Left forelimb (tissue), 1 donor: ENCODE measurements at regions not wholly inside any gene's neighbourhood (a gene's known extent, or its start where the extent isn't known, plus 50 kb on each side); places are given as distances from the start of the nearest gene placed in this dataset.

Source experiments
- DNase-seq: peaks from one replicate; pipeline ENCODE4 v3.0.0-alpha.2; 2018; ENCODE audit warnings: low spot score

DNA sequence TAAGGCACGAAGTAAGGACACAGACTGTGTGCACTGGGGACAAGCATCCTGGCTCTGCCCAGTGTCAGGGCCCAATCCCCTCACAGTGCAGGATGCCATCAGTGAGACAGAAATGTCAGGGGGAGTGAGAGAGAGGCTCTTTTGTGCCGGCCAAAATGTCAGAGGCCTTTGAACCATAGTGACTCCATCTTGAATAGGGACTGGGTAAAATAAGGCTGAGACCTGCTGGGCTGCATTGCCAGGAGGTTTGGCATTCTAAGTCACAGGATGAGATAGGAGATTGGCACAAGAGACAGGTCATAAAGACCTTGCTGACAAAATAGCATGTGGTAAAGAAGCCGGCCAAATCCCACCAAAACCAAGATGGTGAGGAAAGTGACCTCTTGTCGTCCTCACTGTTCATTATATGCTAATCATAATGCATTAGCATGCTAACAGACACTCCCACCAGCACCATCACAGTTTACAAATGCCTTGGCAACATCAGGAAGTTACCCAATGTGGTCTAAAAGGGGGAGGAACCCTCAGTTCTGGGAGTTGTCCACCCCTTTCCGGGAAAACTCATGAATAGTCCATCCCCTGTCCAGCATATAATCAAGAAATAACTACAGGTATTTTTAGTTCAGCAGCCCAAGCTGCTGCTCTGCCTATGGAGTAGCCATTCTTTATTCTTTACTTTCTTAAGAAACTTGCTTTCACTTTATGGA lies 337.4 kb downstream of the LPIN1 start:
- DNase-seq, result no peak

DNA sequence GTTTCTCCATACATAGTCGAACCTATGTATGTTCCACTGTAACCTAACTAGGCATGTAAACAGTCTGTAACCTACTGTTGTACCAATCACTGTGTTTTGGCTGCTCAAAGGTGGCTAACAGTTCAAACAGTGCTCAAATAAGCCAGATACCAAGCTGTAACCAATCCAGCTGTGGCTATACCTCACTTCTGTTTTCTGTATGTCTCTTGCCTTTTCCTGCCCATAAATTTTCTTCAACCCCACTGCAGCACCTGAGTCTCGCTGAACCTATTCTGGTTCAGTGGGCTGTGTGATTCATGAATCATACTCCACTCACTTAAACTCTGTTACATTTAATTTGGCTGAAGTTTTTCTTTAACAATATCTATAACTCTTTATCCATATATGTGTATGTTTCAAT lies 340.7 kb downstream of the LPIN1 start:
- no peak for DNase-seq

GRCh38 chr2:12087671-12088380 lies 341.4 kb downstream of the LPIN1 start:
- no peak for DNase-seq

DNA sequence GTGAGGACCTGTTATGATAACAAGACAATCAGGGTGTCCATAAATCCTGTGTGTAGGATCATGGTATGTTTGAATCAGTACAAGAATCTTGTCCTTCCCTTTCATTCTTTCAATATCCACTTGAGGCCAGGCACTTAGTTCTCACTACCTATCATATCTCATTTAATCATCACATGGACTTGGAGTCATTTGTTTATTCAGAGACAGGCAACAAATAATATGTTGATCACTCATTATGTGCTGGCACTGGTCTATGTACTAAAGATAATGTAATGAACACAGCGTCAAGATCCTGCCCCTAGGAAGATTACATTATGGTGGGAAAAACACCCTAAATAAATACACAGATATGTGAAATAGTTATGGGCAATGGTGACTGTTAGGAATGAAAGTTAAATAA lies 342.6 kb downstream of the LPIN1 start:
- no peak for DNase-seq

GRCh38 chr2:12089496-12089895 lies 343.1 kb downstream of the LPIN1 start:
- no peak for DNase-seq

DNA sequence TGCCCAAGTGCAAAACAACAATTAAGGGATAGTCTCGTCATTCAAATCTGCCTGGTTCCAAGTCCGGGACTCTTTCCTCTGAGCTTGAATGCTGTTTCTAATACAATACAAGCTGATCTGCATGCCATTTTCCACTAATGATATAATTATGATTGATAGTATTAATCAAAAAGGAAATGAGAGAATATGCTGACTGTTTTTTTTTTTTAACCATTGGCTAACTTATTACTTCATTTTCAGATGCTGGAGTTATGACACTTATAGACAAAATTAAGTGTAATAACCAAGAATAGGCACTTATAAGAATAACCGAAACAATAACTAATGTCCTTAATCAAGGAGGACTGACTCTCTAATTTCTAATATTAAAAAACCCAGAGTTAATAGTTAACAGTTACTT lies 343.6 kb downstream of the LPIN1 start:
- no peak for DNase-seq

DNA sequence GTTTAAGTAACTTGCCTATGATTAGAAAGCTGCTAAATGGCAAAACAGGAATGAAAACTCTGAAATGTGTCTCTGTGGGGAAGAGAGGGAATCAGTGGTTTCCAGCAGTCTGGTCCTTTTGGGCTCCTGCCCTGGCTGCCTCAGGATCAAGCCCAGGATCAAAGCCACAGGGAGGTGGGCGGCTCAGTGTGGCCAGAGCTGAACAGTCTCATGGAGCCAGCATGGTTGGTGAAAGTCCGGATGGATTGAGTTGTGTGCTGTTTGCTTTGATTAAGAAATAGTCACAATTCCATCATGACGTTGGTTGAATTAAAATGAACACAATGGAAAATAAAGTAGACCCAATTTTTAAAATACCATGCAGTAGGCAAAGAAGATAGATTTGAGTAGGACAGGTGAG lies 344.2 kb downstream of the LPIN1 start:
- no peak for DNase-seq

GRCh38 chr2:12091201-12091806 lies 344.9 kb downstream of the LPIN1 start:
- DNase-seq, result no peak

GRCh38 chr2:12094134-12094533 lies 347.7 kb downstream of the LPIN1 start:
- DNase-seq, result no peak

DNA sequence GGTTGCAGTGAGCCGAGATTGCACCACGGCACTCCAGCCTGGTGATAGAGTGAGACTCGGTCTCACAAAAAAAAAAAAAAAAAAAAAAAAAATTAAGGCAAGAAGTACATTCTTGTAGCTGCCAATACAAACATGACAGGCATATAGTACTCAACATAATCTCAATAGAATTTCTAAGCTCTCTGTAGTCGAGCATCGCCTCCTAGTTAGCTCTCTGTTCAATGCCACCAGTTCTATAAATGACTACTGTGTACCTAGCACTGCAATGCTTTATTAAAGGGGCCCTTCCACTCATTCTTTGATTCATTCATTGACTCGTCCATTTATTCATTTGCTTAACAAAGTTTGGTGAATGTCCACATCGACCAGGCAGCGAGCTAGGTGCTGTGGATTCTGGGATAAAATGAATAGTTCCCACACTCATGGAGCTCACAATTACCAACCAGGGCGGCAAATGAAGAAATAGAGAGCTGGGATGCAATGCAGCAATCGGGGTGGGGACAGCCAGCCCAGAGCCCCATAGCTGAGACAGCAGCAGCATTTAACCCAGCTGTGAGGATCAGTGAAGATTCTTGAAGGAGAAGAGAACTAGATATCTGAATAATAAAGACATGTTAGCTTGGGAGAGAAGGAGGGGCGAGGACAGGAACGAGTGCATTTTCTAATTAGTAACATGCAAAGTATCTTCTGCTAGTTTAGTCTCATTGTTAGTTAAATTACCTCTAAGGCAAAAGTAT lies 349.8 kb downstream of the LPIN1 start:
- DNase-seq, result no peak

DNA sequence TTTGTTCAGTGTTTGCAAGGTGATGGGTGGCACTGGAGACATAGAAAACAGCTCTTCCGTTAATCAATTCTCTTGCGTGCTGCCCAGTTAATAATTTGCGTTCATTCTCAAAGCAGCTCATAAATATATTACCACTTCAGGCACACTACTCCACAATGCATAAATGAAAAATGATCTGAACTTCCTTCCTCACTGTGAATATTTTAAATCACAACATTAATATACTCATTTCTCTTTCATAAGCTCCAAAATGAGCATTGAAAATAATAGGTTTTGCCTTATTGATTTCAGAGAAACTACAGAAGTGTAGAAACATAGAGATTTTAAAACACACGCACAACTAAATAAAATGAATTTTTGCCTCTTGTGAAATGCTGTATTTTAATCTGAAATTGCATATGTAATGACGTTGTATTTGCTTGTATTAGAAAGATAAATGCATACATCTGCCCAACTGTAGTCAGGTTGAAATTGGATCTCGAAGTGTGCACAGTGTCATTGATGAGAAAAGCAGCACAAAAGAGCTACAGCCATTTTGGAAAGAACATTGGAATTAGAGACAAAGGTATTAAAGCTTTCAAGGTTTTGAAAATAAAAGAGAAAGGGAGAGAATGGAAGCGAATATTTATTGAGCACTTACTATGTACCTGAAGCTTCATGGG lies 350.5 kb downstream of the LPIN1 start:
- DNase-seq, result no peak

DNA sequence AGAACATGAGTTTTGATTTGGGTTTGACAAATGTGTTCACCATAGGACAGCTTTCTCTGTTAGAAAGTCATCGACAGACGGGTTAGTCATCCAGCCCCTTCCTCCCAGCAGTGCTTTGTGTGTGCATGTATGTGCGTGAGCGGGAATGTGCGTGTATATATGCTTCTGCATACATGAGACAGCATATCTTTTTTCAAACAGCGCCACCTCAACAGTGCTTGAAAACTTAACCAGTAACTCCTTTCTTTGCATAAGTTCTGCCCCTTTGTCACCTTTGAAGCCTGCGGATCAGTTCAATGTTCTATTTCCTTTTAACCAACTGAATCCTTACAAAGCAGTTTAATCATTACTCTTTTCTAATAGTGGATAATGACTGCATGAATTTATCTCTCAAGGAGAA lies 351.4 kb downstream of the LPIN1 start:
- DNase-seq, result no peak

- DNase-seq, result no peak
These were observed 352.9 kb downstream of the LPIN1 start for GRCh38 chr2:12099374-12099773.

- no peak for DNase-seq
These were observed 356.2 kb downstream of the LPIN1 start for GRCh38 chr2:12102679-12103078.

DNA sequence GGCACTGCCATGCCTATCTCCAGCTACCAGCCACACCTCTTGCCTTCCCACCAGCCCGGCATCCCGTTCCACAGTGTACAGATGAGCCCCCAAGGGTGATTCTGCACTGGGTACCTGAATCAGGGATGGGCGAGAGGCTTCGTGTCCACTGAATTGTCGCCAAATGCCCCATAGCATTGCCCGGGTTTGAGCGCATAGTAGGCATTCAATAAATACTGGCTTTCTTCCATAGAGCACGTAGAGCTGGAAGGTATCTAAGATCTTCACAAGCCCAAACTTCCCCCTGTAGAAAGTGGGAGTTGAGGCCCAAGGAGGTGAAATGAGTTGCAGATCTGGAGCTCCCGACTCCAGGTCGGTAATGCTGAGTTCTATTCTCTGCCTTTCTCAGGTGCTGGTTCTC lies 358.7 kb downstream of the LPIN1 start:
- no peak for DNase-seq

DNA sequence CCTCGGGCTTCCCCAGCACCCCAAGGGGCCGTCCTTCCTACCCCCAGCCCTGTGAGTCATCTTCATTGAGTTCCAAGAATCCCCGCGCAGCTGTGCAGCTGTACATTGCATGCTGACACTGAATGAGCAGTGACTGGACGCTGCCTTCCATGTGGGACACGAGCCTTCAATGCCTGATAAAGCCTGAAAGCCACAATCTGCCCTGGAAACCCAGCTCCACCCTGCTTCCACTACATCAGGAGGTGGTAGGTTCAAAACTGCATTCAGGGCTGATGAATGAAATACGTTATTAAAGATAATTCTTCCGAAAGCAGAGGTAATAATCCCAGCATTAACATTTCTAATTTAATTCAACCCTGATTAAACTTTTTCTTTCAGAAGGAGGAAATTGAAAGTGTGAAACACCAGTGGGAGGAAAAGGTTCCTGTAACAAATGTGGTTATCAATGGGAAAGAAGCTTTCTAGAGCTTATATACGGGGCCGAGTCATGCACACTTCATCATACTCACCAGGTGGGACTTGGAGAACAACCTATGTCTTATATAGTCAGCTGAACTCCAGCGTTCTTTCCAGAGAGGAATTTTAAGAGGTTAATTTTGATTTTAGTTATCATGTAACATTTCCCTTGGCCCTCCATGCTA lies 360.1 kb downstream of the LPIN1 start:
- peak; percentile 75 for DNase-seq

GRCh38 chr2:12107321-12107720 lies 360.9 kb downstream of the LPIN1 start:
- DNase-seq, result no peak

- DNase-seq, result peak; percentile 71
These were observed 361.5 kb downstream of the LPIN1 start for GRCh38 chr2:12107939-12108338.

DNA sequence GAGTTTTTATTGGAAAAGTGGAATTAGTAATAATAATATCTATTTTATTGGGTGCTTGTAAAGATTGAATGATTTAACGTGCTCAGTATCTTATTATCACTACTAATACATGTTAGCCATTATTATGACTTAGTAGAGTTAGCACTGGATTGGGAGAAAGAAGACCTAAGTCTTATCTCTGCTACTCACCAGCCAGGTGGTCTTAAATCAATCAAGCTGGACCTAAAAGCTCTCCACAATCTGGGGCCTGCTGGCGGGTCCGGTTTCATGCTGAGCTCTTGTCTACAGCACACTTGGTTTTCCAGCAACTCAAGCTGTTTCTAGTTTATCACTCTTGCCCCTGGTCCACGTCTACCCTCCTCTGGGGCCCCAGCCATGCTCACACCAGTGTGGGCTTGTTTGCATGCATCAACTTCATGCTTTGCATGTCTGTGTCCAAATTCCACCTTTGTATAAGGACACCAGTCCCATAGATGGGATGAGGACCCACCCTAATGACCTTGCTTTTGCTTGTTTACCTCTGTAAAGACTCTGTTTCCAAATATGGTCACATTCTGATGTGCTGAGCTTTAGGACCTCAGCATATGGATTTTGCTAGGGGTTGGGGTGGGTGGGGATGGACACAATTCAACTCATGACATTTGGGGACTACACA lies 363.1 kb downstream of the LPIN1 start:
- DNase-seq, result no peak

GRCh38 chr2:12110074-12110473 lies 363.6 kb downstream of the LPIN1 start:
- DNase-seq, result no peak

GRCh38 chr2:12110481-12110880 lies 364.0 kb downstream of the LPIN1 start:
- DNase-seq, result no peak
